HG03095 (cell line): ENCODE measurements at regions not wholly inside any gene's neighbourhood (a gene's known extent, or its start where the extent isn't known, plus 50 kb on each side); places are given as distances from the start of the nearest gene placed in this dataset.

ENCODE experiments used
- ATAC-seq: cut with Tn5 transposase; IDR thresholded peaks from one replicate; pipeline ENCODE4 v1.9.1; 2021; ENCODE audit warnings: moderate library complexity; ENCODE audit not compliant: unreplicated experiment

GRCh38 chr3:804211-804610 lies 288.6 kb upstream of the CNTN6 start:
- no peak for ATAC-seq

GRCh38 chr3:805326-805725 lies 287.5 kb upstream of the CNTN6 start:
- no peak for ATAC-seq

GRCh38 chr3:806006-806405 lies 286.8 kb upstream of the CNTN6 start:
- ATAC-seq: no peak

GRCh38 chr3:816605-817004 lies 276.2 kb upstream of the CNTN6 start:
- no peak for ATAC-seq

- no peak for ATAC-seq
Measured at GRCh38 chr3:834679-835078, 258.1 kb upstream of the CNTN6 start.

GRCh38 chr3:835096-835495 lies 257.7 kb upstream of the CNTN6 start:
- ATAC-seq: no peak

- ATAC-seq: no peak
Measured at GRCh38 chr3:839981-840380, 252.8 kb upstream of the CNTN6 start.

- ATAC-seq: peak; percentile 88
Measured at GRCh38 chr3:851098-851790, 241.6 kb upstream of the CNTN6 start.

GRCh38 chr3:852033-852432 lies 240.8 kb upstream of the CNTN6 start:
- no peak for ATAC-seq

- ATAC-seq: no peak
Measured at GRCh38 chr3:853489-853888, 239.3 kb upstream of the CNTN6 start.

GRCh38 chr3:859135-859534 lies 233.7 kb upstream of the CNTN6 start:
- no peak for ATAC-seq

- ATAC-seq: no peak
Measured at GRCh38 chr3:861721-862120, 231.1 kb upstream of the CNTN6 start.

- no peak for ATAC-seq
Measured at GRCh38 chr3:869269-869668, 223.6 kb upstream of the CNTN6 start.

- ATAC-seq: no peak
Measured at GRCh38 chr3:869734-870133, 223.1 kb upstream of the CNTN6 start.

GRCh38 chr3:871651-872050 lies 221.2 kb upstream of the CNTN6 start:
- ATAC-seq: no peak

- ATAC-seq: no peak
Measured at GRCh38 chr3:877001-877400, 215.8 kb upstream of the CNTN6 start.

GRCh38 chr3:878746-879145 lies 214.1 kb upstream of the CNTN6 start:
- ATAC-seq: no peak

GRCh38 chr3:880371-880770 lies 212.5 kb upstream of the CNTN6 start:
- no peak for ATAC-seq

- ATAC-seq: no peak
Measured at GRCh38 chr3:882533-882932, 210.3 kb upstream of the CNTN6 start.

- peak; percentile 72 for ATAC-seq
Measured at GRCh38 chr3:901953-902778, 190.7 kb upstream of the CNTN6 start.

- no peak for ATAC-seq
Measured at GRCh38 chr3:905217-905616, 187.6 kb upstream of the CNTN6 start.

- ATAC-seq: no peak
Measured at GRCh38 chr3:906739-907138, 186.1 kb upstream of the CNTN6 start.
